Mammary epithelial cell (primary cell): ENCODE measurements at regions not wholly inside any gene's neighbourhood (a gene's known extent, or its start where the extent isn't known, plus 50 kb on each side); places are given as distances from the start of the nearest gene placed in this dataset.

Source experiments
- CTCF ChIP-seq, 2 donors: IDR thresholded peaks in 1 of 2; conservative IDR thresholded peaks in 1 of 2; 2 replicates each; pipeline ENCODE4 v1.5.1; 2011 to 2012; ENCODE audit warnings: inconsistent platforms in 2 of 2, low read length in 2 of 2, mild to moderate bottlenecking in 2 of 2, control low read depth in 1 of 2, low read depth in 1 of 2; ENCODE audit not compliant: insufficient read depth in 1 of 2; ENCODE audit errors: extremely low read depth in 1 of 2
- EZH2 ChIP-seq: IDR thresholded peaks from 2 replicates; pipeline ENCODE4 v1.6.1; 2012; ENCODE audit warnings: low read length, inconsistent platforms, borderline replicate concordance

GRCh38 chr6:6725468-6726209 lies 137.1 kb downstream of the LY86 start:
- no peak for TF ChIP-seq CTCF (conservative IDR thresholded peaks at IDR 0.05 in 1 of 2, IDR thresholded peaks at IDR 0.05 in 1 of 2; ENCODE audit: extremely low read depth in 1 of 2, insufficient read depth in 1 of 2, low read depth in 1 of 2, low read length in 2 of 2)
- no peak for TF ChIP-seq EZH2
